HEK293 (cell line): ENCODE measurements at regions not wholly inside any gene's neighbourhood (a gene's known extent, or its start where the extent isn't known, plus 50 kb on each side); places are given as distances from the start of the nearest gene placed in this dataset.

Source experiments
- CTCF ChIA-PET: fragments of 350-600 bp; formaldehyde crosslinking; extraction: SDS; loops from one replicate; lab custom pipeline; 2021; ENCODE audit warnings: antibody characterized with exemption; lab: Yijun Ruan, JAX
- POLR2A ChIA-PET: fragments of 300-600 bp; formaldehyde crosslinking; extraction: SDS; loops from one replicate; lab custom pipeline; 2020; ENCODE audit warnings: antibody characterized with exemption, inconsistent platforms; lab: Yijun Ruan, JAX
- H3K27ac ChIP-seq: fragments of 200-500 bp; sonication (Bioruptor generic); 2 replicates; pipeline ENCODE4 v1.5.1; 2014; ENCODE audit warnings: low read depth, low read length, control low read depth, inconsistent platforms; ENCODE audit errors: extremely low read depth
- H3K36me3 ChIP-seq, 2 experiments: fragments of 200-500 bp in 1 of 2; sonication (Bioruptor generic) in 1 of 2; 1 replicate in 1 of 2; 2 replicates in 1 of 2; pipeline ENCODE4 v1.5.1; 2014 to 2017; ENCODE audit warnings: inconsistent platforms in 2 of 2, low read length in 2 of 2; ENCODE audit not compliant: control insufficient read depth in 2 of 2, insufficient read depth in 1 of 2
- H3K4me1 ChIP-seq: fragments of 200-500 bp; sonication (Bioruptor generic); 2 replicates; pipeline ENCODE4 v1.5.1; 2014; ENCODE audit warnings: mild to moderate bottlenecking, low read length, inconsistent platforms; ENCODE audit not compliant: control insufficient read depth, insufficient read depth
- H3K4me3 ChIP-seq: 2 replicates; pipeline ENCODE4 v1.5.1; 2011; ENCODE audit warnings: low read depth, mild to moderate bottlenecking, control low read depth, low read length, moderate library complexity
- H3K9me3 ChIP-seq: fragments of 200-500 bp; sonication (Bioruptor generic); 2 replicates; pipeline ENCODE4 v1.5.1; 2014; ENCODE audit warnings: low read depth, low read length, inconsistent platforms; ENCODE audit not compliant: control insufficient read depth, insufficient read depth
- KLF16 ChIP-seq: fragments of 450-650 bp; formaldehyde crosslinking; IDR thresholded peaks from 2 replicates; pipeline ENCODE4 v1.5.1; 2017; ENCODE audit warnings: missing biosample characterization, missing genetic modification characterization
- KLF9 ChIP-seq: fragments of 450-650 bp; formaldehyde crosslinking; IDR thresholded peaks from 2 replicates; pipeline ENCODE4 v1.5.1; 2016; ENCODE audit warnings: missing biosample characterization, missing genetic modification characterization, low read depth
- OSR2 ChIP-seq: fragments of 450-650 bp; formaldehyde crosslinking; IDR thresholded peaks from 2 replicates; pipeline ENCODE4 v1.5.1; 2016; ENCODE audit warnings: missing biosample characterization, missing genetic modification characterization
- SCRT1 ChIP-seq: fragments of 450-650 bp; formaldehyde crosslinking; IDR thresholded peaks from 2 replicates; pipeline ENCODE4 v1.5.1; 2016; ENCODE audit warnings: missing biosample characterization, missing genetic modification characterization, borderline replicate concordance
- SCRT2 ChIP-seq: fragments of 450-650 bp; formaldehyde crosslinking; IDR thresholded peaks from 2 replicates; pipeline ENCODE4 v1.5.1; 2016; ENCODE audit warnings: missing biosample characterization, missing genetic modification characterization
- SP7 ChIP-seq: fragments of 450-650 bp; formaldehyde crosslinking; IDR thresholded peaks from 2 replicates; pipeline ENCODE4 v1.5.1; 2016; ENCODE audit warnings: missing biosample characterization, missing genetic modification characterization
- ZEB2 ChIP-seq: fragments of 450-650 bp; formaldehyde crosslinking; IDR thresholded peaks from 2 replicates; pipeline ENCODE4 v1.5.1; 2016; ENCODE audit warnings: missing biosample characterization, missing genetic modification characterization
- ZFHX2 ChIP-seq: fragments of 450-650 bp; formaldehyde crosslinking; conservative IDR thresholded peaks from 2 replicates; pipeline ENCODE4 v1.5.1; 2016; ENCODE audit warnings: missing biosample characterization, missing genetic modification characterization
- ZNF138 ChIP-seq: fragments of 450-650 bp; formaldehyde crosslinking; IDR thresholded peaks from 2 replicates; pipeline ENCODE4 v1.5.1; 2016; ENCODE audit warnings: missing biosample characterization, missing genetic modification characterization, borderline replicate concordance
- ZNF155 ChIP-seq: fragments of 450-650 bp; formaldehyde crosslinking; IDR thresholded peaks from 2 replicates; pipeline ENCODE4 v1.5.1; 2016; ENCODE audit warnings: missing biosample characterization, missing genetic modification characterization
- ZNF184 ChIP-seq: fragments of 450-650 bp; IDR thresholded peaks from 2 replicates; pipeline ENCODE4 v1.5.1; 2018; ENCODE audit warnings: missing biosample characterization, mild to moderate bottlenecking, missing genetic modification characterization
- ZNF211 ChIP-seq: fragments of 450-650 bp; formaldehyde crosslinking; IDR thresholded peaks from 2 replicates; pipeline ENCODE4 v1.5.1; 2016; ENCODE audit warnings: low read depth, missing biosample characterization, missing genetic modification characterization
- ZNF223 ChIP-seq: fragments of 450-650 bp; formaldehyde crosslinking; IDR thresholded peaks from 2 replicates; pipeline ENCODE4 v1.5.1; 2016; ENCODE audit warnings: missing biosample characterization, missing genetic modification characterization
- ZNF26 ChIP-seq: fragments of 450-650 bp; formaldehyde crosslinking; IDR thresholded peaks from 2 replicates; pipeline ENCODE4 v1.5.1; 2016; ENCODE audit warnings: missing biosample characterization, missing genetic modification characterization
- ZNF266 ChIP-seq: fragments of 450-650 bp; formaldehyde crosslinking; IDR thresholded peaks from 2 replicates; pipeline ENCODE4 v1.5.1; 2016; ENCODE audit warnings: missing biosample characterization, missing genetic modification characterization, low read depth
- ZNF341 ChIP-seq: fragments of 450-650 bp; formaldehyde crosslinking; IDR thresholded peaks from 2 replicates; pipeline ENCODE4; 2016; ENCODE audit warnings: low read depth, missing biosample characterization, missing genetic modification characterization
- ZNF423 ChIP-seq: fragments of 450-650 bp; formaldehyde crosslinking; IDR thresholded peaks from 2 replicates; pipeline ENCODE4 v1.5.1; 2016; ENCODE audit warnings: missing biosample characterization, missing genetic modification characterization
- ZNF623 ChIP-seq: fragments of 450-650 bp; formaldehyde crosslinking; IDR thresholded peaks from 2 replicates; pipeline ENCODE4 v1.5.1; 2016; ENCODE audit warnings: missing biosample characterization, missing genetic modification characterization
- ZNF624 ChIP-seq: fragments of 450-650 bp; formaldehyde crosslinking; IDR thresholded peaks from 2 replicates; pipeline ENCODE4 v1.5.1; 2017; ENCODE audit warnings: missing biosample characterization, missing genetic modification characterization
- ZNF626 ChIP-seq: fragments of 450-650 bp; sonication (Bioruptor Pico); formaldehyde crosslinking; IDR thresholded peaks from 2 replicates; pipeline ENCODE4 v1.5.1; 2018; ENCODE audit warnings: missing biosample characterization, missing genetic modification characterization, inconsistent platforms
- ZNF837 ChIP-seq: fragments of 450-650 bp; formaldehyde crosslinking; IDR thresholded peaks from 2 replicates; pipeline ENCODE4 v1.5.1; 2016; ENCODE audit warnings: missing biosample characterization, missing genetic modification characterization
- ZSCAN4 ChIP-seq: fragments of 450-650 bp; formaldehyde crosslinking; IDR thresholded peaks from 2 replicates; pipeline ENCODE4 v1.5.1; 2017; ENCODE audit warnings: missing biosample characterization, missing genetic modification characterization
- TF ChIP-seq, protein P1 (sequence below): fragments of 450-650 bp; formaldehyde crosslinking; IDR thresholded peaks from 2 replicates; pipeline ENCODE4 v1.5.1; 2017; ENCODE audit warnings: missing biosample characterization, missing genetic modification characterization
- TF ChIP-seq, protein P2 (sequence below): fragments of 450-650 bp; formaldehyde crosslinking; IDR thresholded peaks from 2 replicates; pipeline ENCODE4 v1.5.1; 2016; ENCODE audit warnings: missing biosample characterization, missing genetic modification characterization
- TF ChIP-seq, protein P3 (sequence below): fragments of 450-650 bp; formaldehyde crosslinking; IDR thresholded peaks from 2 replicates; pipeline ENCODE4 v1.5.1; 2017; ENCODE audit warnings: missing biosample characterization, missing genetic modification characterization

GRCh38 chr4:26094076-26094475 lies 180.1 kb downstream of the SMIM20 start:
- CTCF ChIA-PET = no interaction called here
- TF ChIP-seq ZNF626 (tag by site-specific recombination) = no peak
- no peak for TF ChIP-seq ZNF155 (tag by site-specific recombination)
- TF ChIP-seq, protein P1, sequence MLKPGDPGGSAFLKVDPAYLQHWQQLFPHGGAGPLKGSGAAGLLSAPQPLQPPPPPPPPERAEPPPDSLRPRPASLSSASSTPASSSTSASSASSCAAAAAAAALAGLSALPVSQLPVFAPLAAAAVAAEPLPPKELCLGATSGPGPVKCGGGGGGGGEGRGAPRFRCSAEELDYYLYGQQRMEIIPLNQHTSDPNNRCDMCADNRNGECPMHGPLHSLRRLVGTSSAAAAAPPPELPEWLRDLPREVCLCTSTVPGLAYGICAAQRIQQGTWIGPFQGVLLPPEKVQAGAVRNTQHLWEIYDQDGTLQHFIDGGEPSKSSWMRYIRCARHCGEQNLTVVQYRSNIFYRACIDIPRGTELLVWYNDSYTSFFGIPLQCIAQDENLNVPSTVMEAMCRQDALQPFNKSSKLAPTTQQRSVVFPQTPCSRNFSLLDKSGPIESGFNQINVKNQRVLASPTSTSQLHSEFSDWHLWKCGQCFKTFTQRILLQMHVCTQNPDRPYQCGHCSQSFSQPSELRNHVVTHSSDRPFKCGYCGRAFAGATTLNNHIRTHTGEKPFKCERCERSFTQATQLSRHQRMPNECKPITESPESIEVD (tag by site-specific recombination) = no peak
- no peak for TF ChIP-seq SP7 (tag by site-specific recombination)
- no peak for TF ChIP-seq OSR2 (tag by site-specific recombination)
- TF ChIP-seq ZNF623 (tag by site-specific recombination) = no peak
- TF ChIP-seq ZFHX2 (tag by site-specific recombination) = no peak
- TF ChIP-seq, protein P2, sequence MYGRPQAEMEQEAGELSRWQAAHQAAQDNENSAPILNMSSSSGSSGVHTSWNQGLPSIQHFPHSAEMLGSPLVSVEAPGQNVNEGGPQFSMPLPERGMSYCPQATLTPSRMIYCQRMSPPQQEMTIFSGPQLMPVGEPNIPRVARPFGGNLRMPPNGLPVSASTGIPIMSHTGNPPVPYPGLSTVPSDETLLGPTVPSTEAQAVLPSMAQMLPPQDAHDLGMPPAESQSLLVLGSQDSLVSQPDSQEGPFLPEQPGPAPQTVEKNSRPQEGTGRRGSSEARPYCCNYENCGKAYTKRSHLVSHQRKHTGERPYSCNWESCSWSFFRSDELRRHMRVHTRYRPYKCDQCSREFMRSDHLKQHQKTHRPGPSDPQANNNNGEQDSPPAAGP (tag by site-specific recombination) = no peak
- no peak for TF ChIP-seq ZEB2 (tag by site-specific recombination)
- TF ChIP-seq SCRT1 (tag by site-specific recombination) = no peak
- TF ChIP-seq ZNF837 (tag by site-specific recombination) = no peak
- no peak for TF ChIP-seq ZNF211 (tag by site-specific recombination)
- no peak for TF ChIP-seq KLF9 (tag by site-specific recombination)
- TF ChIP-seq ZNF26 (tag by site-specific recombination) = no peak
- TF ChIP-seq ZNF223 = no peak
- no peak for TF ChIP-seq ZNF184
- TF ChIP-seq, all 188 proteins: peak for 0

GRCh38 chr4:26094911-26095310 lies 180.9 kb downstream of the SMIM20 start:
- Histone ChIP-seq H3K36me3 (no peaks in the 10 kb centered on the region), H3K4me1 (no peaks in the 10 kb centered on the region), H3K27ac (no peak overlapping the region), H3K4me3 (no peak overlapping the region), H3K9me3 (no peaks in the 10 kb centered on the region; the same call in 1 of the 2 replicates)
- ChIA-PET CTCF (no interaction called here), POLR2A (no interaction called here)
- no peak for TF ChIP-seq SCRT2
- TF ChIP-seq ZNF624 (tag by site-specific recombination) = no peak
- TF ChIP-seq ZNF423 (tag by site-specific recombination) = no peak
- TF ChIP-seq ZNF341 (tag by site-specific recombination) = no peak
- TF ChIP-seq ZNF266 (tag by site-specific recombination) = no peak
- no peak for TF ChIP-seq KLF16
- TF ChIP-seq, protein P3, sequence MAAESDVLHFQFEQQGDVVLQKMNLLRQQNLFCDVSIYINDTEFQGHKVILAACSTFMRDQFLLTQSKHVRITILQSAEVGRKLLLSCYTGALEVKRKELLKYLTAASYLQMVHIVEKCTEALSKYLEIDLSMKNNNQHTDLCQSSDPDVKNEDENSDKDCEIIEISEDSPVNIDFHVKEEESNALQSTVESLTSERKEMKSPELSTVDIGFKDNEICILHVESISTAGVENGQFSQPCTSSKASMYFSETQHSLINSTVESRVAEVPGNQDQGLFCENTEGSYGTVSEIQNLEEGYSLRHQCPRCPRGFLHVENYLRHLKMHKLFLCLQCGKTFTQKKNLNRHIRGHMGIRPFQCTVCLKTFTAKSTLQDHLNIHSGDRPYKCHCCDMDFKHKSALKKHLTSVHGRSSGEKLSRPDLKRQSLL (tag by site-specific recombination) = no peak
- TF ChIP-seq ZSCAN4 = no peak
- TF ChIP-seq ZNF138 (tag by site-specific recombination) = no peak

More at GRCh38 chr4:26094076-26094475, 180.1 kb downstream of the SMIM20 start:
- POLR2A ChIA-PET = no interaction called here
- Histone ChIP-seq H3K9me3 (no peaks in the 10 kb centered on the region; the same call in 1 of the 2 replicates), H3K36me3 (no peaks in the 10 kb centered on the region), H3K4me1 (no peaks in the 10 kb centered on the region), H3K4me3 (no peak overlapping the region), H3K27ac (no peak overlapping the region)
